ENCODE measurements at regions not wholly inside any gene's neighbourhood (a gene's known extent, or its start where the extent isn't known, plus 50 kb on each side); places are given as distances from the start of the nearest gene placed in this dataset.

DNA sequence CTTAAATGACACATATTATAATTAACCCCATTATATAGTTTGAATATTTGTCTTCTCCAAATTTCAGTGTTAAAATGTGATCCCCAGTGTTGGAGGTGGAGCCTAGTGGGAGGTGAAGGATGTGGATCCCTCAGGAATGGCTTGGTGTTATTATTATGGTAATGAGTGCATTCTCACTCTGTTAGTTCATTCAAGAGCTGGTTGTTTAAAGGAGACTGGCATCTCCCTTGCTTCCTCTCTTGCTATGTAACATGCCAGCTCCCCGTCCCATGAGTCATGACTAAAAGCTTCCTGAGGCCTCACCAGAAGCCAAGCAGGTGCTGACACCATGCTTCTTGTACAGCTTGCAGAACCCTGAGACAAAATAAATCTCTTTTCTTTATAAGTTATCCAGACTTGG lies 1612.7 kb downstream of the AMY1C start:
- TF ChIP-seq TAF1 (IDR thresholded peaks at IDR 0.05; ENCODE audit: borderline replicate concordance, low read depth, low read length) = no peak
- no peak for TF ChIP-seq POLR2AphosphoS5 (IDR thresholded peaks at IDR 0.05; ENCODE audit: low read depth, low read length)
- TF ChIP-seq POLR2A (IDR thresholded peaks at IDR 0.05; ENCODE audit: low read depth, low read length) = no peak
